ENCODE measurements at regions not wholly inside any gene's neighbourhood (a gene's known extent, or its start where the extent isn't known, plus 50 kb on each side); places are given as distances from the start of the nearest gene placed in this dataset.
A peak's percentile ranks its signal among the peaks of the same experiment; 100 is the strongest.

- H3K27me3 ChIP-seq (ENCODE audit: control insufficient read depth in 2 of 2, insufficient read depth in 2 of 2, low read length in 2 of 2), result no peaks in the 10 kb centered on the region
- Mint-ChIP-seq H3K27me3 (no peaks in the 10 kb centered on the region), H3K4me3 (peak overlapping the region in 1 of 10 donors; percentile 64), H3K4me1 (peaks cover 29 to 82% (median 70%) of the 10 kb centered on the region in 7 donors), H3K27ac (peak overlapping the region in 2 of 9 donors; percentile 88 to 89), H3K36me3 (peaks cover 0 to 10% (median 3%) of the 10 kb centered on the region in 5 donors), H3K9me3 (peaks cover 0 to 6% (median 0%) of the 10 kb centered on the region in 11 donors)
- H3K27ac ChIP-seq (ENCODE audit: low read depth, low read length), result no peak overlapping the region
- H3K9me3 ChIP-seq (ENCODE audit: control insufficient read depth in 2 of 3, low read length in 3 of 3), result no peaks in the 10 kb centered on the region
- no peak for DNase-seq
- ChIA-PET POLR2A (interaction anchor here (0.6 to 7.0 kb wide), 2 partner anchors 17 to 935 kb away, joined by 3 to 149 read pairs; no protein-coding TSS in a partner anchor), CTCF (interaction anchor here (0.8 kb wide), 1 partner anchor 20 kb away, joined by 3 read pairs; no protein-coding TSS in a partner anchor)
- H3K4me1 ChIP-seq (ENCODE audit: control insufficient read depth in 2 of 2, insufficient read depth in 2 of 2, low read length in 2 of 2), result peaks cover 28 to 38% of the 10 kb centered on the region in 2 donors
- ATAC-seq, result no peak
- intact Hi-C loops (cut with micrococcal nuclease), result no loop called here
- no peak overlapping the region for H3K4me3 ChIP-seq (ENCODE audit: low read length)
- H3K36me3 ChIP-seq (ENCODE audit: control insufficient read depth in 2 of 3, insufficient read depth in 3 of 3, low read length in 3 of 3), result no peaks in the 10 kb centered on the region
Observed at GRCh38 chr6:135106611-135107010, 52.0 kb upstream of the HBS1L start.

GRCh38 chr6:135105710-135106109 lies 51.1 kb upstream of the HBS1L start:
- POLR2A ChIA-PET, result interaction anchor here (0.9 to 7.0 kb wide), 3 partner anchors 9 to 16 kb away, joined by 3 to 149 read pairs (median 6); no protein-coding TSS in a partner anchor
- Mint-ChIP-seq H3K9me3 (peaks cover 0 to 6% (median 0%) of the 10 kb centered on the region in 11 donors), H3K36me3 (peaks cover 0 to 11% (median 3%) of the 10 kb centered on the region in 5 donors), H3K4me3 (peak overlapping the region in 2 of 10 donors; percentile 8 to 83), H3K27ac (peak overlapping the region in 8 of 9 donors; percentile 77 to 97 (median 90)), H3K27me3 (no peaks in the 10 kb centered on the region), H3K4me1 (peaks cover 31 to 83% (median 73%) of the 10 kb centered on the region in 7 donors)
- Histone ChIP-seq H3K27ac (ENCODE audit: low read depth, low read length) (no peak overlapping the region), H3K4me3 (ENCODE audit: low read length) (no peak overlapping the region), H3K9me3 (ENCODE audit: control insufficient read depth in 2 of 3, low read length in 3 of 3) (no peaks in the 10 kb centered on the region), H3K36me3 (ENCODE audit: control insufficient read depth in 2 of 3, insufficient read depth in 3 of 3, low read length in 3 of 3) (no peaks in the 10 kb centered on the region), H3K27me3 (ENCODE audit: control insufficient read depth in 2 of 2, insufficient read depth in 2 of 2, low read length in 2 of 2) (no peaks in the 10 kb centered on the region), H3K4me1 (ENCODE audit: control insufficient read depth in 2 of 2, insufficient read depth in 2 of 2, low read length in 2 of 2) (peaks cover 28 to 45% of the 10 kb centered on the region in 2 donors)
- no peak for ATAC-seq
- intact Hi-C loops (cut with micrococcal nuclease), result no loop called here
- CTCF ChIA-PET, result no interaction called here
- no peak for DNase-seq

DNA sequence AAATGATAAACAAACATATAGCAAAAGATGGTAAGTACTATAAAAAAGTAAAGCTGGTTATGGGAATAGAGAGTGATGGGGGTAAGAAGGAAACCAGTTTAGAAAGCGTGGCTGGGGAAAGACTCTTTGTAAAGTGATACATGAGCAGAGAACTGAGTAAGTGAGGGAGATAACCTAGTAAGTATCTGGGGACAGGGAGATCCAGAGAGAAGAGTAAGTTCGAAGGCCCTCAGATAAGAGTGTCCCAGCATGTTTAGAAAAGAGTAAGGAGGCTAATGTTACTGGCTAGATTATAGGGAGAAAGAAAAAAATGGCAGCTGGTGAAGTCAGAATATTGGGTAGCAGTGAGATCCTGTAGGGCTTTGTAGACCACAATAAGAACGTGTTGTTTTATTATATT lies 50.7 kb upstream of the HBS1L start:
- no peak overlapping the region for H3K4me3 ChIP-seq (ENCODE audit: low read length)
- H3K36me3 ChIP-seq (ENCODE audit: control insufficient read depth in 2 of 3, insufficient read depth in 3 of 3, low read length in 3 of 3), result no peaks in the 10 kb centered on the region
- CTCF ChIA-PET, result interaction anchor here (0.9 kb wide), 1 partner anchor 42 kb away, joined by 3 read pairs; no protein-coding TSS in a partner anchor
- ATAC-seq (no peak), DNase-seq (no peak)
- peaks cover 0 to 6% (median 0%) of the 10 kb centered on the region in 11 donors for H3K9me3 Mint-ChIP-seq
- H3K4me1 Mint-ChIP-seq, result peaks cover 28 to 83% (median 75%) of the 10 kb centered on the region in 7 donors
- intact Hi-C loops (cut with micrococcal nuclease), result no loop called here
- H3K4me3 Mint-ChIP-seq, result peak overlapping the region in 4 of 10 donors; percentile 8 to 83 (median 20)
- H3K27ac Mint-ChIP-seq, result peak overlapping the region in 8 of 9 donors; percentile 77 to 97 (median 90)
- no peaks in the 10 kb centered on the region for H3K9me3 ChIP-seq (ENCODE audit: control insufficient read depth in 2 of 3, low read length in 3 of 3)
- no peaks in the 10 kb centered on the region for H3K27me3 Mint-ChIP-seq
- H3K27me3 ChIP-seq (ENCODE audit: control insufficient read depth in 2 of 2, insufficient read depth in 2 of 2, low read length in 2 of 2), result no peaks in the 10 kb centered on the region
- H3K36me3 Mint-ChIP-seq, result peaks cover 0 to 11% (median 3%) of the 10 kb centered on the region in 5 donors
- POLR2A ChIA-PET, result interaction anchor here (0.8 to 7.0 kb wide), 6 partner anchors 10 to 50 kb away, joined by 3 to 149 read pairs (median 11); partner anchors contain the start of gene HBS1L
- H3K27ac ChIP-seq (ENCODE audit: low read depth, low read length), result peak overlapping the region; percentile 69
- peaks cover 28 to 46% of the 10 kb centered on the region in 2 donors for H3K4me1 ChIP-seq (ENCODE audit: control insufficient read depth in 2 of 2, insufficient read depth in 2 of 2, low read length in 2 of 2)

Measured in naive thymus-derived CD4-positive, alpha-beta T cell (primary cell).